ENCODE measurements at regions not wholly inside any gene's neighbourhood (a gene's known extent, or its start where the extent isn't known, plus 50 kb on each side); places are given as distances from the start of the nearest gene placed in this dataset.

GRCh38 chr5:166883016-166883415 lies 1408.4 kb upstream of the WWC1 start:
- Histone ChIP-seq H3K4me3 (replicated peaks in 1 of 3; ENCODE audit: insufficient read depth in 1 of 3, low read depth in 1 of 3, low read length in 3 of 3) (no peak overlapping the region), H3K4me2 (ENCODE audit: insufficient read depth, low read length) (no peak overlapping the region), H3K9me1 (replicated peaks; ENCODE audit: control insufficient read depth, extremely low read depth, insufficient read depth, low read length) (no peaks in the 10 kb centered on the region), H3K9me3 (replicated peaks; ENCODE audit: control insufficient read depth, insufficient read depth, low read length) (peaks cover 3% of the 10 kb centered on the region), H3K79me2 (ENCODE audit: control insufficient read depth, insufficient read depth, low read length) (no peaks in the 10 kb centered on the region), H4K20me1 (replicated peaks; ENCODE audit: control insufficient read depth, extremely low read depth, insufficient read depth, low read length) (no peaks in the 10 kb centered on the region), H2AFZ (ENCODE audit: low read depth, low read length) (no peak overlapping the region), H3K36me3 (ENCODE audit: control insufficient read depth in 2 of 2, extremely low read depth in 1 of 2, insufficient read depth in 2 of 2, low read length in 2 of 2) (no peaks in the 10 kb centered on the region), H3K27me3 (ENCODE audit: control insufficient read depth in 2 of 2, insufficient read depth in 2 of 2, low read length in 2 of 2) (no peaks in the 10 kb centered on the region), H3K9ac (replicated peaks; ENCODE audit: extremely low read depth, insufficient read depth, low read length) (no peak overlapping the region), H3K4me1 (ENCODE audit: control insufficient read depth, extremely low read depth, insufficient read depth, low read length) (no peaks in the 10 kb centered on the region), H3K27ac (ENCODE audit: insufficient read depth, low read depth, low read length) (no peak overlapping the region)
- no TSS peak for BruUV-seq (replicated peaks)
- FAIRE-seq (no peak), DNase-seq (ENCODE audit: low read depth, low spot score) (no peak)
- TF ChIP-seq POLR2A (IDR thresholded peaks at IDR 0.05; ENCODE audit: low read depth, low read length), result no peak
- TF ChIP-seq GATA2 (IDR thresholded peaks at IDR 0.05; ENCODE audit: insufficient read depth, insufficient read length, low read depth, low read length), result no peak
- no peak for TF ChIP-seq CTCF (IDR thresholded peaks at IDR 0.05; ENCODE audit: extremely low read depth in 1 of 2, insufficient read depth in 1 of 2, low read depth in 1 of 2, low read length in 2 of 2)
- no peak for TF ChIP-seq EZH2 (IDR thresholded peaks at IDR 0.05; ENCODE audit: borderline replicate concordance, low read depth, low read length, severe bottlenecking)
- TF ChIP-seq MYC (IDR thresholded peaks at IDR 0.05; ENCODE audit: low read depth, low read length), result no peak
- TF ChIP-seq POLR2AphosphoS5 (IDR thresholded peaks at IDR 0.05; ENCODE audit: insufficient read depth, low read depth, low read length), result no peak
- POLR2A ChIA-PET, result no interaction called here
- intact Hi-C loops (cut with micrococcal nuclease), result no loop called here
- CTCF ChIA-PET, result no interaction called here
- dilution Hi-C loops (cut with MboI; ENCODE audit: extremely low pct_ligation_motif_present, low sequenced_read_pairs), result no loop called here

GRCh38 chr5:166898166-166898565 lies 1393.3 kb upstream of the WWC1 start:
- intact Hi-C loops (cut with micrococcal nuclease), result no loop called here
- Histone ChIP-seq H3K4me2 (ENCODE audit: insufficient read depth, low read length) (no peak overlapping the region), H3K79me2 (ENCODE audit: control insufficient read depth, insufficient read depth, low read length) (no peaks in the 10 kb centered on the region), H3K36me3 (ENCODE audit: control insufficient read depth in 2 of 2, extremely low read depth in 1 of 2, insufficient read depth in 2 of 2, low read length in 2 of 2) (no peaks in the 10 kb centered on the region), H3K27me3 (ENCODE audit: control insufficient read depth in 2 of 2, insufficient read depth in 2 of 2, low read length in 2 of 2) (no peaks in the 10 kb centered on the region), H3K9ac (replicated peaks; ENCODE audit: extremely low read depth, insufficient read depth, low read length) (no peak overlapping the region), H3K4me1 (ENCODE audit: control insufficient read depth, extremely low read depth, insufficient read depth, low read length) (no peaks in the 10 kb centered on the region), H3K4me3 (replicated peaks in 1 of 3; ENCODE audit: insufficient read depth in 1 of 3, low read depth in 1 of 3, low read length in 3 of 3) (no peak overlapping the region), H3K27ac (ENCODE audit: insufficient read depth, low read depth, low read length) (no peak overlapping the region), H4K20me1 (replicated peaks; ENCODE audit: control insufficient read depth, extremely low read depth, insufficient read depth, low read length) (no peaks in the 10 kb centered on the region), H3K9me3 (replicated peaks; ENCODE audit: control insufficient read depth, insufficient read depth, low read length) (no peaks in the 10 kb centered on the region), H2AFZ (ENCODE audit: low read depth, low read length) (no peak overlapping the region), H3K9me1 (replicated peaks; ENCODE audit: control insufficient read depth, extremely low read depth, insufficient read depth, low read length) (no peaks in the 10 kb centered on the region)
- POLR2A ChIA-PET, result no interaction called here
- DNase-seq (ENCODE audit: low read depth, low spot score) (no peak), FAIRE-seq (no peak)
- CTCF ChIA-PET, result no interaction called here
- BruUV-seq (replicated peaks), result no TSS peak
- TF ChIP-seq, protein P1, sequence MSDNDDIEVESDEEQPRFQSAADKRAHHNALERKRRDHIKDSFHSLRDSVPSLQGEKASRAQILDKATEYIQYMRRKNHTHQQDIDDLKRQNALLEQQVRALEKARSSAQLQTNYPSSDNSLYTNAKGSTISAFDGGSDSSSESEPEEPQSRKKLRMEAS (IDR thresholded peaks at IDR 0.05; ENCODE audit: insufficient read depth, insufficient read length), result no peak
- TF ChIP-seq FOS (IDR thresholded peaks at IDR 0.05; ENCODE audit: borderline replicate concordance, insufficient read depth, low read length), result no peak
- TF ChIP-seq JUN (IDR thresholded peaks at IDR 0.05; ENCODE audit: borderline replicate concordance, insufficient read depth, insufficient read length, low read depth), result no peak
- TF ChIP-seq GATA2 (IDR thresholded peaks at IDR 0.05; ENCODE audit: insufficient read depth, insufficient read length, low read depth, low read length), result no peak
- TF ChIP-seq EZH2 (IDR thresholded peaks at IDR 0.05; ENCODE audit: borderline replicate concordance, low read depth, low read length, severe bottlenecking), result no peak
- TF ChIP-seq POLR2A (IDR thresholded peaks at IDR 0.05; ENCODE audit: low read depth, low read length), result no peak
- TF ChIP-seq CTCF (IDR thresholded peaks at IDR 0.05; ENCODE audit: extremely low read depth in 1 of 2, insufficient read depth in 1 of 2, low read depth in 1 of 2, low read length in 2 of 2), result no peak
- dilution Hi-C loops (cut with MboI; ENCODE audit: extremely low pct_ligation_motif_present, low sequenced_read_pairs), result no loop called here

Measured in endothelial cell of umbilical vein (primary cell).